ENCODE measurements at regions not wholly inside any gene's neighbourhood (a gene's known extent, or its start where the extent isn't known, plus 50 kb on each side); places are given as distances from the start of the nearest gene placed in this dataset.

- FAIRE-seq (no peak), DNase-seq (ENCODE audit: insufficient read length, low spot score) (no peak)
- TF ChIP-seq POLR2A (IDR thresholded peaks at IDR 0.05; ENCODE audit: low read depth, low read length) = no peak
Measured at GRCh38 chr3:146781059-146781458, 175.9 kb upstream of the PLSCR5 start.

DNA sequence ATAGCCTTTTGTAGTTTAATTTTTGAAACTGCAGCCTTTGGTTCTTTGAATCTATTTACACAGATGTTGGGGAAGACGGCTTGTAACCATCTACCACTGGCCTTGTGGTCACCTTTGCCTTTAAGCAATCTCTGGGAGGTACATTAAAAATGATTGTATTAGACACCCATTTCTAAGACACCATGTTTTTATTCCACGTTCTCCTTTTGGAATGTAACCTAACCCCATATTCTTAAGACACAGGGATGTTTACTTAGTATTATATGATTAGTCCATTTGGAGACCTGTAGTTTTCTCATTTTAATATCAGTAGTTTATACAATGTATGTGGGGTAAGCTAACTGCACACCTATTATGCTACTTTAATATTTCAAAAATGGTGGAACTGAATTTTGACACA, 175.1 kb upstream of the PLSCR5 start:
- DNase-seq (ENCODE audit: insufficient read length, low spot score) = no peak
- FAIRE-seq = no peak
- TF ChIP-seq POLR2A (IDR thresholded peaks at IDR 0.05; ENCODE audit: low read depth, low read length) = no peak

GRCh38 chr3:146777941-146778340, 172.8 kb upstream of the PLSCR5 start:
- FAIRE-seq (no peak), DNase-seq (ENCODE audit: insufficient read length, low spot score) (no peak)
- TF ChIP-seq POLR2A (IDR thresholded peaks at IDR 0.05; ENCODE audit: low read depth, low read length) = no peak

- no peak for FAIRE-seq
- no peak for DNase-seq (ENCODE audit: insufficient read length, low spot score)
- no peak for TF ChIP-seq POLR2A (IDR thresholded peaks at IDR 0.05; ENCODE audit: low read depth, low read length)
Measured at GRCh38 chr3:146772211-146772743, 167.1 kb upstream of the PLSCR5 start.

DNA sequence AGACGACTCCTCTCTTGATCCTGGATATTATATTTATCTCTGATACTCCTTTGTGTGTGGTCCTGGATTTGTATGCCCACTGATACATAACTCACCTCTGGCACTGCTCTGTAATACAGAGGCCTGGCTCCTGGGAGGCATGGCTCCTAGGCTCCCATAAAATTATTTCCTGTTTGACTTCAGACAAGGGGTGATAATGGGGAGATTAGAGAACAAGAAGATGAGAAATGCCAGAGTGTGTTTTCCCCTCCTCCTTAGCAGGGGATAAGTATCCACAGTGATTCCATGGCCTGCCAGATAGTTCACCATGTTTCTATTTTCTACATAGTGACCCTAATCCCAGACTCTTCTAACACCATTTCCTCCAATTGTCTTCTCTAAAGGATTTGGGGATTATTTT, 165.7 kb upstream of the PLSCR5 start:
- DNase-seq (ENCODE audit: insufficient read length, low spot score) = no peak
- no peak for TF ChIP-seq POLR2A (IDR thresholded peaks at IDR 0.05; ENCODE audit: low read depth, low read length)
- FAIRE-seq = no peak

GRCh38 chr3:146770301-146770700, 165.2 kb upstream of the PLSCR5 start:
- DNase-seq (ENCODE audit: insufficient read length, low spot score) (no peak), FAIRE-seq (no peak)
- TF ChIP-seq POLR2A (IDR thresholded peaks at IDR 0.05; ENCODE audit: low read depth, low read length) = no peak

DNA sequence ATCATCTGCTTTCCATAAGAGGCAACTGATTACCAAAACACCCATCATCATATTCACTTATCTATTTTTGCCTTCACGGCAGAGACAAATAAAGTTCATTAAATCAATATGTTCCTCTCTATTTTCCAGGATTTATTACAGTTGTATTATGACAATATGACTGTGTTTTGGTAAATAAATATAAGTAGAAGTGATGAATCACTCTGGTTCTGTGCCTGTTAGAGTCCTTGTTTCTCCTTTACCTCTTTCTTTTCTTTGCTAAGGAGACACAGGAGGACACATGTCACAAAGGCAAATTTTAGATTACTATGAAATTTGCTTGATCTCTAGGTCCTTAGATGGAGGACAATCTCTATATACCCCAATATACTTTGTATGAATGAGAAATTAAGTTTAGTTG, 152.6 kb upstream of the PLSCR5 start:
- no peak for TF ChIP-seq POLR2A (IDR thresholded peaks at IDR 0.05; ENCODE audit: low read depth, low read length)
- DNase-seq (ENCODE audit: insufficient read length, low spot score) (no peak), FAIRE-seq (no peak)

DNA sequence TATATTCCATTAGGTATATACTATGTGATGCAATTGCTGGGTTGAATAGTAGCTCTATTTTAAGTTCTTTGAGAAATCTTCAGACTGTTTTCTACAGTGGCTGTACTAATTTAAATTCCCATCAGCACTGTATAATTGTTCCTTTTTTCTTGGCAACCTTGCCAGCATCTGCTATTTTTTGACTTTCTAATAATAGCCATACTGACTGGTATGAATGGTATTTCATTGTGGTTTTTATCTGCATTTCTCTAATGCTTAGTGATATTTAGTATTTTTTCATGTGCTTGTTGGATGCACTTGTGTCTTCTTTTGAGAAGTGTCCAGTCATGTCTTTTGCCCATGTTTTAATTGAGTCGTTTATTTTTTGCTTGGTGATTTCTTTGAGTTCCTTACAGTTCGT, 145.1 kb upstream of the PLSCR5 start:
- no peak for TF ChIP-seq POLR2A (IDR thresholded peaks at IDR 0.05; ENCODE audit: low read depth, low read length)
- no peak for DNase-seq (ENCODE audit: insufficient read length, low spot score)
- FAIRE-seq = no peak

GRCh38 chr3:146747928-146748327, 142.8 kb upstream of the PLSCR5 start:
- FAIRE-seq (peak; percentile 73), DNase-seq (ENCODE audit: insufficient read length, low spot score) (no peak)
- no peak for TF ChIP-seq POLR2A (IDR thresholded peaks at IDR 0.05; ENCODE audit: low read depth, low read length)

DNA sequence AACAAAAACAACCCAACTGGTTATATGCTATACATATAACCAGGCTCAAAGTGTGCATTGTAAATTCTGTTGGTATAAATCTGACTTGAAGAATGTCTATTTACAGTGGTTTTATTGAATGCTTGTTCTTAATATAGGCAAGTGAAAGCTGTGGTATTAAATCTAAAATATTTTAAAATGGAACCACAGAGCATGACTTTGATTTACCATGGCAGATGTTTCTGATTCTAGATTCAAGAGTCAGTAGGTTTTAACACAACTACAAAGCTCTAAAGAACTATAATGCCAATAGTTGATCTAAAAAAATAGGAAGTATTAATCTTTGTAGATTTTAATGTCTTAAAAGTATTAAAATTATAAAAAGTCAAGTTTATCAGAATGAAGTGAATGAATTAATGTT, 141.9 kb upstream of the PLSCR5 start:
- no peak for TF ChIP-seq POLR2A (IDR thresholded peaks at IDR 0.05; ENCODE audit: low read depth, low read length)

GRCh38 chr3:146746190-146746589, 141.0 kb upstream of the PLSCR5 start:
- TF ChIP-seq POLR2A (IDR thresholded peaks at IDR 0.05; ENCODE audit: low read depth, low read length) = no peak
- DNase-seq (ENCODE audit: insufficient read length, low spot score) (no peak), FAIRE-seq (no peak)

More for the DNA sequence above, 141.9 kb upstream of the PLSCR5 start:
- no peak for FAIRE-seq
- no peak for DNase-seq (ENCODE audit: insufficient read length, low spot score)

GRCh38 chr3:146739203-146739671, 134.1 kb upstream of the PLSCR5 start:
- no peak for FAIRE-seq
- no peak for DNase-seq (ENCODE audit: insufficient read length, low spot score)
- no peak for TF ChIP-seq POLR2A (IDR thresholded peaks at IDR 0.05; ENCODE audit: low read depth, low read length)

DNA sequence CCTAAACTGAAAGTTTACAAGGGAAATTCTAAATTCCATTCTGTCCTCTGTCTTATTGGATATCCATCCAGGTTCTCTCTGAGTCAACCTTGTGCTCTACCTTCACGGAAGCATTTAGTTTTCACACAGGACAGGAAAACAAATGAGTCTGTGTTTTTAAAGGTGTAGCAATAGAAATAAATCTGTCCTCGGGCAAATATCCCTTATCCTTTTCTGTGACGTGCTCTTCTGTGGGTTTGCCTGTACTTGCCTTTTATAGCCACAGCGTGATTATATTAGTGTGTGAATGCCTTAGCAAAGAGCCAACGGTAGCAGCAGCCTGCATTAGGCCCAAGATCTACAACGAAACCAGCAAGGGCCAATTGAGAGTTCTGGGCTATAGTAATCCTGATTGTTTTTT, 127.2 kb upstream of the PLSCR5 start:
- TF ChIP-seq POLR2A (IDR thresholded peaks at IDR 0.05; ENCODE audit: low read depth, low read length) = no peak
- no peak for FAIRE-seq
- no peak for DNase-seq (ENCODE audit: insufficient read length, low spot score)

GRCh38 chr3:146715170-146715569, 110.0 kb upstream of the PLSCR5 start:
- no peak for TF ChIP-seq POLR2A (IDR thresholded peaks at IDR 0.05; ENCODE audit: low read depth, low read length)
- DNase-seq (ENCODE audit: insufficient read length, low spot score) = no peak
- no peak for FAIRE-seq

- no peak for TF ChIP-seq POLR2A (IDR thresholded peaks at IDR 0.05; ENCODE audit: low read depth, low read length)
- DNase-seq (ENCODE audit: insufficient read length, low spot score) = no peak
- no peak for FAIRE-seq
Measured at GRCh38 chr3:146712806-146713205, 107.7 kb upstream of the PLSCR5 start.

DNA sequence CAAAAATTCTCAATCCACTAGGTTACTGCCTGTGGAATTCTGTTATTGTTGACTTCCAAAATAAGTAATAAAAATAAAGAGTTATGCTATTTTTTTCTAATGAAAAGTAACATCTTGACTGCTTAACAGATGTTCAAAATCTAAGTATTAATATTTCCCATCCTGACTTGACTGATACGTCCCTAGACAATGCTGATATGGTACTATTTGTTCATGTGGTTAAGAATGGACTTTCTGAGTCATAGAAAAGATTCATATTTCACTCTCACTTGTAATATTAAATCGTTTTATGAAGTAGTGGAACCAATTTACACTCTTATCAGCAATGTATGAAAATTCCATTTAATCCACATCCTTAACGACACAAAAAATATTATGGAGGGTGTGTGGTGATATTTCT, 104.8 kb upstream of the PLSCR5 start:
- TF ChIP-seq POLR2A (IDR thresholded peaks at IDR 0.05; ENCODE audit: low read depth, low read length) = no peak
- FAIRE-seq = no peak
- DNase-seq (ENCODE audit: insufficient read length, low spot score) = no peak

Measured in H54 (cell line).